Suprapubic skin (tissue), 4 donors: ENCODE measurements at regions not wholly inside any gene's neighbourhood (a gene's known extent, or its start where the extent isn't known, plus 50 kb on each side); places are given as distances from the start of the nearest gene placed in this dataset.
"Not testable (repeated sequence)": the region's sequence is repeated elsewhere in the genome, so short reads cannot be mapped to it uniquely, and the experiment has no call there.

Source experiments
- EP300 ChIP-seq: sonication (generic); formaldehyde crosslinking; IDR thresholded peaks from one replicate; pipeline ENCODE4 v1.6.1; 2017; ENCODE audit warnings: antibody characterized with exemption
- POLR2A ChIP-seq, 2 donors: fragments of 450-650 bp; IDR thresholded peaks; one replicate each; pipeline ENCODE4 v1.6.1; 2017; ENCODE audit warnings: antibody characterized with exemption in 2 of 2, mild to moderate bottlenecking in 2 of 2, moderate library complexity in 2 of 2
- POLR2AphosphoS5 ChIP-seq, 3 donors: sonication (generic); formaldehyde crosslinking; IDR thresholded peaks; one replicate each; pipeline ENCODE4 v1.6.1; 2017; ENCODE audit warnings: antibody characterized with exemption in 3 of 3
- TF ChIP-seq, protein P1 (sequence below), 2 donors: fragments of 200-600 bp in 1 of 2; fragments of 450-650 bp in 1 of 2; sonication (generic) in 1 of 2; IDR thresholded peaks; one replicate each; pipeline ENCODE4 v1.5.1; 2016 to 2019; ENCODE audit warnings: antibody characterized with exemption in 2 of 2, mild to moderate bottlenecking in 1 of 2, moderate library complexity in 1 of 2

GRCh38 chr10:44249933-44250332 is 135.0 kb downstream of the CXCL12 start:
- TF ChIP-seq, protein P1, sequence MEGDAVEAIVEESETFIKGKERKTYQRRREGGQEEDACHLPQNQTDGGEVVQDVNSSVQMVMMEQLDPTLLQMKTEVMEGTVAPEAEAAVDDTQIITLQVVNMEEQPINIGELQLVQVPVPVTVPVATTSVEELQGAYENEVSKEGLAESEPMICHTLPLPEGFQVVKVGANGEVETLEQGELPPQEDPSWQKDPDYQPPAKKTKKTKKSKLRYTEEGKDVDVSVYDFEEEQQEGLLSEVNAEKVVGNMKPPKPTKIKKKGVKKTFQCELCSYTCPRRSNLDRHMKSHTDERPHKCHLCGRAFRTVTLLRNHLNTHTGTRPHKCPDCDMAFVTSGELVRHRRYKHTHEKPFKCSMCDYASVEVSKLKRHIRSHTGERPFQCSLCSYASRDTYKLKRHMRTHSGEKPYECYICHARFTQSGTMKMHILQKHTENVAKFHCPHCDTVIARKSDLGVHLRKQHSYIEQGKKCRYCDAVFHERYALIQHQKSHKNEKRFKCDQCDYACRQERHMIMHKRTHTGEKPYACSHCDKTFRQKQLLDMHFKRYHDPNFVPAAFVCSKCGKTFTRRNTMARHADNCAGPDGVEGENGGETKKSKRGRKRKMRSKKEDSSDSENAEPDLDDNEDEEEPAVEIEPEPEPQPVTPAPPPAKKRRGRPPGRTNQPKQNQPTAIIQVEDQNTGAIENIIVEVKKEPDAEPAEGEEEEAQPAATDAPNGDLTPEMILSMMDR (IDR thresholded peaks at IDR 0.05): not testable (repeated sequence)
- TF ChIP-seq POLR2A (IDR thresholded peaks at IDR 0.05); EP300; POLR2AphosphoS5 (IDR thresholded peaks at IDR 0.05): not testable (repeated sequence)
